Cerebellar cortex (tissue), 1 donor: ENCODE measurements at regions not wholly inside any gene's neighbourhood (a gene's known extent, or its start where the extent isn't known, plus 50 kb on each side); places are given as distances from the start of the nearest gene placed in this dataset.
A peak's percentile ranks its signal among the peaks of the same experiment; 100 is the strongest.

Source experiments
- DNase-seq: peaks from one replicate; pipeline ENCODE4 v3.0.0-alpha.2; 2015; ENCODE audit warnings: low spot score

GRCh38 chr6:170160628-170161611 lies 130.0 kb downstream of the DLL1 start:
- no peak for DNase-seq

DNA sequence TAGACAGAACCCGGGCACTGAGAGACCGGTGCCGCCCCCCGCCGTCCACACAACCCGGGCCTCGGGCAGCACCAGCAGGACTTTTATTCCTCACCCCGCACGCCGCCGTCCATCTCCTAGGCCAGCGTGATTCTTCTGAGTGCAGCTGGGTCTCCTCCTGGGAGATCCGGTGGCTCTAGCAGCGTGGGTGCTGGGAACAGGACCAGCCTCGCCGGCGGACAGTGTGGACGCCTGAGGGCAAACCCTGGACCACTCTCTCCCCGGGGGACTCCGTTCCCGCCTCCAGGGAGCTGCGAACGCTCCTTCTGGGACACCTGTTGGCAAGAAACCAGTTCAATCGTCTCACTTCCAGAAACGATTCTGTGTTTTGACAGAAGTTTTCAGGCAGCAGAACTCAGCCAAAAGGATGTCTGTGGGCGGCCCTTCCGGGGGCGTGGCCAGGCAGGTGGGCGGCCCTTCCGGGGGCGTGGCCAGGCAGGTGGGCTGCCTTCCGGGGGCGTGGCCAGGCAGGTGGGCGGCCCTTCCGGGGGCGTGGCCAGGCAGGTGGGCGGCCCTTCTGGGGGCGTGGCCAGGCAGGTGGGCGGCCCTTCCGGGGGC lies 130.7 kb downstream of the DLL1 start:
- DNase-seq: no peak

DNA sequence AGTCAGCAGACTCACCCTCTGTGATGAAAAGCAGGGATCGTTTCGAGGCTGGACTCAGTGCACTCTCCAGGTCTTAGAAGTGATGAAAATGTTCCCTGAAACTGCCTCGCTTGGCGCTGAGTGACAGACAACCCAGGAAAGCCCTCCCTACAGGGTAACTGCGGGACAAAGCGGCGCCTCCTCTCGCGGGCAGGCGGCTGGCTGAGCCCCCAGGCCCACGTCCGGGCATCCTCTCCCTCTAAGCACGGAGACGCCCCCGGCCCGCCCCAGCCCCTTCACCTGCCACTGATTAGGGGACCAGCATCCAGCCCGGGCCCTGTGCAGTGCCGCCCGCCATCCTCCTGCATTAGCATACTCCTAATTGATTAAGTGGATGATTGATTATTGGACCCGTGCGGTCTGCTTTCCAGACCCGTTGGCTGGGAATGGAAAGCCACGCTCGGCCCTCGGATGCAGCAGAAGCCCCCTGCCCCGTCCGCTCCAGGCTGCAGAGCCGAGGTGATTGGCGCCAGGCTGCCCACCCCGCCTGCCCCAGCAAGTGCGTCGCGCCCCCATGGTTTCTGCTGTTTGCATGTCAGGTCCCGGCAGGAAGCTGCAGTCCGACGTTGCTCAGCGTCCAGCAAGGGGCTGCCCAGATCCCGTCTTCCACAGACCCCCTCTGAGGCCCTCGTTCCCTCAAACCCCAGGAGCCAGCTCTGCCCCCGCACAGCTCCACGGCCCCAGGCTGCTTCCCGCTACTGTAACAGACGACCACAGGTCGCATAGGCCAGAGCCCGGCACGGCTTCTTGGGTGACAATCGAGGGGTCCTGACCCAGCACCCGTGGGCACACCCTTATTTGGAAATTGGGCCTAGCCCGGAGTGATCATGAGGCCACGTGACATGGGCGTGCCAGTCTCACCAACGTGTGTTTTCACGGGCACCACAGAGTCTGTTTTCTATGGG lies 131.6 kb downstream of the DLL1 start:
- no peak for DNase-seq

DNA sequence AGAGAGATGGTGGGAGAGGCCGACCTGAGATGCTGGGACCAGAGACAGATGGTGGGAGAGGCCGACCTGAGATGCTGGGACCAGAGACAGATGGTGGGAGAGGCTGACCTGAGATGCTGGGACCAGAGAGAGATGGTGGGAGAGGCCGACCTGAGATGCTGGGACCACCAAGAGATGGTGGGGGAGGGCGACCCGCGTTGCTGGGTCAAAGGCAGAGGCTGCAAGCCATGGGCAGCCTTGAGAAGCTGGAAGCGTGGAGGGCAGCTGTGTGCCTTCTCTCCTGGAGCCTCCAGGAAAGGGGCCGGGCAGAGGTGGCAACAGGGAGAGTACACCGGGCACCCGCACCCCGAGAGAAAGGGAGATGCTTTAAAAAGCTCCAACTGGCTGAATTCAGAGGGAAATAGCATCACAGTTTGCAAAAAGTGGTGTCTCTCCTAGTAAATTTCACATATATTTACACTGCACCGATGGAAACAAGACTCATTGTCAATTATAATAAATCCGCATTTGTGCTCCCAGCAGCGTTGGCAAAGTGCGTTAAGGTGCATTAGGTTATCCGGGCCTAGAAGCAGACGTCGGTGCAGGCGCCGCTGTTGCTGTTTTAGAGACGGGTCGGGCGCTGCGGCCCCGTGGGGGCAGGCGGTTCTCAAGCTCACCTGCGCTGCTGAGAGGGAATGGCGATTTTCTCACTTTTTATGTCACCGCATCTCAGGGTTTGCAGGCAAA lies 132.4 kb downstream of the DLL1 start:
- no peak for DNase-seq

GRCh38 chr6:170157567-170158218 lies 133.2 kb downstream of the DLL1 start:
- no peak for DNase-seq

DNA sequence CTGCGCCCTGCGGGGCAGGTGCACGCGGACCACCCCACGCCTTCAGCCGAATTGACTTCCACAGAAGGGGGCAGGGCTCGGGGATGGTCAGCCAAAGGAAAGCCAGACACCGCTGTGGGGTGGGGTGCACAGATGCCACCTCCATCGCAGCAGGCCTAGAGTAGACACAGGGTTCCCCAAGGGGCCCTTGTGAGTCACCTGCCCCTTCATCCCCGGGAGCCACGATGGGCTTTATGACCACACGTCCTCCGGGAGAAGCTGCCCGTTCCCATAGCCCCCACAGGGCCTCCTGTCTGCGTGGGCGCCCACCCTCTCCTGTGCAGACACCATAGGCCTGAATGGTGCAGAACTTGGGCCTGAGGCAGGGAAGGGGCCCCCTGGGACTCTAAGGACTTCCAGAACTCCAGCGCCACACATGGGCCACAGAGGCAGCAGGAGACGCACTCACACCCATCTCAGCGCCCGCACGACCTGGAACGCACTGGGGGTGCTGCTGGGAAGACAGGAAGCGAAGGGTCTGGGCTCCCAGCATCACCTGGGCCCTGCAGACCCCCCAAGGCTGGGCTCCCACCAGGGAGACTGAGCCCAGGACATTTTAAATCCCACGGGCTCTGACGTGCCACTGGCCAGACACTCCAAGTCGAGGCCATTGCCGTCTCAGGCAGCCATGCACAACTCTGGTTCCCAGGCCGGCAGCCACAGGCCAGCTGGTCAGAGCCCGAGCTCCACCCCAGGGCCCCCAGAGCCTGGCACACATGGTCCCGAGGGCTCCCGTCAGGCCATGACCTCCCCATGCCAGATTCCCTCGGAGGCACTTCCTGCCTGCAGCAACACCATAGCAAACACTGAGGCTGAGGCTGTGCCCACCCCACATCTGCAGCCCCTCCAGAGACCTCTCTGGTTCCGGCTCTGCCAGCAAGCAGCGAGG lies 134.2 kb downstream of the DLL1 start:
- DNase-seq: no peak

GRCh38 chr6:170155464-170156196 lies 135.2 kb downstream of the DLL1 start:
- DNase-seq: no peak

GRCh38 chr6:170153436-170154319 lies 137.2 kb downstream of the DLL1 start:
- DNase-seq: no peak

DNA sequence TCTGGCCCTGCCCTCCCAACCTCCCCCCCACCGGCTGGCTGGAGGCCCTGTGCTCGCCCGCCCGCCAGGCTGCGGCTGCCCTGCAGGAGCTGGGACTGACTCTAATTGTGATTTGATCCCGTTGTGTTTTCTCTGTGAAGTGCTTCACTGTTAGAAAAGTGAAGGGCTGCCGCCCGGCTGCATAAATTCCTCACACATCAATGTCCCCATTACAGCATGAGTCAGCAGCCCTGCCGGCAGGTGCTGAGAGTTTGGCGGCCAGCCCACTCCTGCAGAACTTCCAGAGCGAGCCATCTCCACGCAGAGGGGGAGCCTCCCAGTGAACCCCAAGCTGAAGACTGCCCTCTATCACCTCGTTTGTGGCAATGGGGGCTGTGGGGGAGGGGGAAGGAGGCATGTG lies 137.9 kb downstream of the DLL1 start:
- DNase-seq: peak; percentile 76

DNA sequence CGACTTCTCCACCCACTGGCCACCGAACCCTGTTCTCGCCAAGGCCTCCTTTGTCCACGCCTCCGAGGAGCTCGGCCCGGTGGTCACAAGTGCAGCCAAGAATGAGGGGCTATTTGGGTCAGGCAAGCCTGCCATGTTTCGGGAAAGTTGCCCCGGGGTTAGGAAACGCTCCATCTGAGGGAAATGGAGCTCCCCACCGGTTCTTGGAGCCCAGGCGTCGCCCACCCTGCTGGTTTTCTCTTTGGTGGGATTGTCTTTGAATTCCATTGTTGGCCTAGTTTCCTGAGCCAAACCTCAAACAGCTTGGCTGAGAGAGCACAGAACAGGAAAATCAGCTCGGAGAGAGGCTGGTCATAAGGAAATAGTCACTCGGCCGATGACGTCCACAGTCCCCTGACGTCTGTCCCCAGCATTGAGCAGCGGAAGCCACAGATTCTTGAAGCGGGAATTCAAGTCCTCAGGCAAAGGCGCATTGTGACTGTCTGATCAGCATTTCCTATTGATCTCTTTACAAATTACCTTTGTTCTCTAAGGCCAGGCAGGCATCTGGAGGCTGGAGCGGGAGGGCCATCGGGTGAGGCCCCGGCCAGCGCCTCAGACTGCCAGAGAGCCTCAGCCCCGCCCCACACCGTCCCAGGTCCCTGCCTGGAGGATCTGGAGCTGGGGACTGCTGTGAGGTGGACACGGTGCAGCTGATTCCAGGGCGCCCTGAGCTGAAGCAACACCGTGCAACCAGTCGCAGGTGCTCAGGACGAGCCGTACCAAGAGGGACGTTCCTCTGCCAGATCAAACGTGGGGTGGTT lies 138.6 kb downstream of the DLL1 start:
- DNase-seq: peak; percentile 66

GRCh38 chr6:170151804-170152123 lies 139.1 kb downstream of the DLL1 start:
- DNase-seq: no peak

DNA sequence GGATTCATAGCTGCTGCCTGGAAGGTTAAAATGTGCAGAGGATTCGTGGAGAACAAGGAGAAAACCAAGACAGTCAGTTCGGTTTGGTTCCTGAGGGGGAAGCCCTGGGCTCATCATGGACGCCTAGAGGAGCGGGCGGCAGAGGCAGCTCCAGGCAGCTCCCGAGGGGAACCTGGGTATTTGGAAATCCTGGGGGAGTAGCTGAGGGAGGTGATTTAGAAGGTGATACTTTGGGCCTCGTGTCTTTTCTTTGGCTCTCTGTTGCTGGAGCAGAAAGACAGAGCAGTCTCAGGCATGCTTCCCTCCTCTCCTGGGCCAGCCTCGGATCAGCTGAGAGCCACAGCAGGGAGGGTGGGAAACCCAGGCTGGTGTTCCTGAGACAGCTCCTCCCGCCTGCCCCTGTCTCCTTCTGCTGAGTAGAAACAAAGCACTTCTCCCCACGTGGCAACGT lies 139.5 kb downstream of the DLL1 start:
- DNase-seq: no peak

DNA sequence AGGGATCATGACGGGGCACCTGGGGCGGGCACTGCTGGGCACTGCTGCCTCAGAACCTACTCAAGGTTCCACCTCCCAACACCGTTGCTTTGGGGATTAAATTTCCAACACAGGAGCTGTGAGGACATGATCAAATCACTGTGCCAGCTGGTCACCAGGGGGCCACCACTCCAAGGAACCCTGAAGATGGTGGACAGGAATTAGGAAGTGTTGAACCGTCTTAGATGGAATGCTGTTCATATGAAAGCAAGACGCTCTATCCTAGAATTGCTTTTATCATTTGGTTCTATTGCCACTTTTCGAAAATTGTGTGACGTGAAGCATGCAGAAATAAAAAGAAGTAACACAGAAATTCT lies 140.3 kb downstream of the DLL1 start:
- no peak for DNase-seq

DNA sequence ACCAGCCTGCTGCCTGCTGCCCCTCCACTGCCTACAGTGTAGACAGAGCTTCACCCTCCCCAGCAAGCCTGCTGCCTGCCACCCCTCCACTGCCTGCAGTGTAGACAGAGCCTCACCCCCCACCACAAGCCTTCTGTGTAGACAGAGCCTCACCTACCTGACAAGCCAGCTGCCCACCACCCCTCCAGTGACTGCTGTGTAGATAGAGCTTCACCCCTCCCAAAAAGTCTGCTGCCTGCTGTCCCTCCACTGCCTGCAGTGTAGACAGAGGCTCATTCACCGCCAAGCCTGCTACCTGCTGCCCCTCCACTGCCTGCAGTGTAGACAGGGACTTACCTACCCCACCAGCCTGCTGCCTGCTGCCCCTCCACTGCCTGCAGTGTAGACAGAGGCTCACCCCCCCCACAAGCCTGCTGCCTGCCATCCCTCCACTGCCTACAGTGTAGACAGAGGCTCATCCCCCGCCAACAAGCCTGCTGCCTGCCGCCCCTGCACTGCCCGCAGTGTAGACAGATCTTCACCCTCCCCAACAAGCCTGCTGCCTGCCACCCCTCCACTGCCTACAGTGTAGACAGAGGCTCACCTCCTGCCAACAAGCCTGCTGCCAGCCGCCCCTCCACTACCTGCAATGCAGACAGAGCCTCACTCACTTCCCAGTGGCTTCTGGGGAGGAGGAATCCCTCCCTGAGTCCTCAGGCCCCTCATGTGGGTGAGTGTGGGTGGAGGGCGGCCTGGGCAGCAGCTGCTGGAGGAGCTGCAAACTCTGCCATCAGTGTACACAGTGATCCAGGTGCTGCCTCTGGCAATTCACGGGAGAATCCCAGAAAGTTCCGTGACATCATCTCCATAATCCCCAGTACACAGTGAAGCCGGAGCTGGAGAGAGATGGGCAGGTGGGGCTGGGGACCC lies 140.9 kb downstream of the DLL1 start:
- DNase-seq: no peak

GRCh38 chr6:170148709-170149470 lies 142.0 kb downstream of the DLL1 start:
- DNase-seq: no peak
